Lower lobe of right lung (tissue), 2 donors: ENCODE measurements at regions not wholly inside any gene's neighbourhood (a gene's known extent, or its start where the extent isn't known, plus 50 kb on each side); places are given as distances from the start of the nearest gene placed in this dataset.

Experiments
- ATAC-seq, 2 donors: fragments of 200-7000 bp; cut with Tn5 transposase; one replicate each; pipeline ENCODE4 v1.9.1; 2020 to 2022; ENCODE audit warnings: mild to moderate bottlenecking in 2 of 2, moderate library complexity in 2 of 2
- DNase-seq: peaks from one replicate; pipeline ENCODE4 v3.0.0-alpha.2; 2020
- H3K27ac ChIP-seq: fragments of 200-600 bp; one replicate; pipeline ENCODE4 v1.8.0; 2022
- H3K27me3 ChIP-seq: fragments of 200-600 bp; one replicate; pipeline ENCODE4 v1.8.0; 2022; ENCODE audit warnings: low read depth
- H3K36me3 ChIP-seq: fragments of 200-600 bp; one replicate; pipeline ENCODE4 v1.8.0; 2022; ENCODE audit warnings: mild to moderate bottlenecking
- H3K4me1 ChIP-seq: fragments of 200-600 bp; one replicate; pipeline ENCODE4 v1.8.0; 2022
- H3K4me3 ChIP-seq: fragments of 200-600 bp; one replicate; pipeline ENCODE4 v1.8.0; 2022; ENCODE audit warnings: mild to moderate bottlenecking
- H3K9me3 ChIP-seq: fragments of 200-600 bp; one replicate; pipeline ENCODE4 v1.8.0; 2022
- CTCF ChIP-seq: fragments of 200-600 bp; IDR thresholded peaks from one replicate; pipeline ENCODE4 v1.8.0; 2022; ENCODE audit warnings: antibody characterized with exemption, mild to moderate bottlenecking
- intact Hi-C: fragments of 100-400 bp; cut with DNase I; formaldehyde crosslinking; loops from one replicate; pipeline ENCODE4 v1.11.0; 2022
- donor health status: DM: no; HTN: yes; CAD: no; lungs with severe emphysema.

DNA sequence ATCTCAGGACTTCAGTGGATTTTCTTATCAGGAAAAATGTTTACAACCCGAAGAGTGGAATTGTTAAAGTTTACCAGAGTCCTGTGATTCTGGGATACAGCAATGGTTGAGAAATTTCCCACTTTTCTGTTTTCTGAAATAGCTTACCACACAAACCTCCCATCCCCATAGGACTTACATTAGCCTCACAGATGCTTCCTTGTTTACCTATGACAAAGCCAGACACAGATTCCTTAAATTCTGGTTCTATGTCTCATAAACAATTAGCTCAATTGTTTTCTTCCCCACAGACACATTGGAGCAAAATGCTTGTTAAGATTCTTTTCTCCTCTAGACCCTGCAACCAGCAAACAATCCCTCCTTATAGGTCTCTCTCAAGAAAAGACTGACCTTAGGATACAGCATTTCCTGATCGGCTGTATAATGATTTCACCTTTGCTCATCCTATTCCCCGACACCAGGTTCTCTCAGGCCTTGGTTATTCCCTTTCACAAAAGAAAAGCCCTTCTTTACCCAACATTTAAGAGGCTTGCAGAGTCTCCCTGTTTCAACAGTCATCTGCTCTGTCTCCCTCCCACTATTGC is 886.2 kb downstream of the ARAP2 start:
- ATAC-seq (no peak), DNase-seq (no peak)
- Histone ChIP-seq H3K27ac (no peak overlapping the region), H3K4me3 (no peak overlapping the region), H3K27me3 (no peaks in the 10 kb centered on the region), H3K36me3 (no peaks in the 10 kb centered on the region), H3K4me1 (no peaks in the 10 kb centered on the region), H3K9me3 (peaks cover 4% of the 10 kb centered on the region)
- intact Hi-C loops: no loop called here
- TF ChIP-seq CTCF: no peak

DNA sequence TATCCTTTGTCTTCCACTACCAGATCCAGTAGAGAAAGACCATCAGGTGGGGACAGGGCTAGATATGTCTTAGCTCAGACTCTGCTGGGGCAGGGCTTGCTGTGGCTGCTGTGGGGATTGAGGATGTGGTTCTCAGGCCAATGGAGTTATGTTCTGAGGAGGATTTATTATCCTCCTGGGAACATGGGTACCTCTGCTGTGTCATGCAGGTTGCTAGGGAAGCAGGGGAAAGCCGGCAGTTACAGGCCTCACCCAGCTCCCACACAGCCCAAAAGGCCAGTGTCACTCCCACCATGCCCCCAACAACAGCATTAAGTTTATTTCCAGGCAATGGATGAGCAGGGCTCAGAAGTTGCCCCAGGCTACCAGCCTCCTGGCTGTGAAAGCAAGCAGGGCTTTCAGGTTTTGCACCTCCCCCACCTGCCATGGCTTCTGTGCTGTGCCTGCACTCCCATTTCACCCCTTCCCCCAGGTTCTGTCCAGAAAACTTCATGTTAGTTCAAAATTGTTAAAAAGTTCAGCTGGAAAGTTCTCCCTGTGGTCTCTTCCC is 879.9 kb downstream of the ARAP2 start:
- no peak overlapping the region for H3K4me3 ChIP-seq
- no peak overlapping the region for H3K27ac ChIP-seq
- no peaks in the 10 kb centered on the region for H3K36me3 ChIP-seq
- intact Hi-C loops: no loop called here
- ATAC-seq (no peak), DNase-seq (no peak)
- H3K4me1 ChIP-seq: no peaks in the 10 kb centered on the region
- H3K9me3 ChIP-seq: peaks cover 4% of the 10 kb centered on the region
- no peak for TF ChIP-seq CTCF
- H3K27me3 ChIP-seq: no peaks in the 10 kb centered on the region

- no peak for TF ChIP-seq CTCF
- no peak for DNase-seq
- H3K36me3 ChIP-seq: no peaks in the 10 kb centered on the region
- no peaks in the 10 kb centered on the region for H3K4me1 ChIP-seq
- H3K27me3 ChIP-seq: no peaks in the 10 kb centered on the region
- ATAC-seq: no peak
- H3K27ac ChIP-seq: no peak overlapping the region
- H3K9me3 ChIP-seq: peaks cover 4% of the 10 kb centered on the region
- H3K4me3 ChIP-seq: no peak overlapping the region
- intact Hi-C loops: no loop called here
These were observed 879.1 kb downstream of the ARAP2 start for GRCh38 chr4:35365186-35365585.

DNA sequence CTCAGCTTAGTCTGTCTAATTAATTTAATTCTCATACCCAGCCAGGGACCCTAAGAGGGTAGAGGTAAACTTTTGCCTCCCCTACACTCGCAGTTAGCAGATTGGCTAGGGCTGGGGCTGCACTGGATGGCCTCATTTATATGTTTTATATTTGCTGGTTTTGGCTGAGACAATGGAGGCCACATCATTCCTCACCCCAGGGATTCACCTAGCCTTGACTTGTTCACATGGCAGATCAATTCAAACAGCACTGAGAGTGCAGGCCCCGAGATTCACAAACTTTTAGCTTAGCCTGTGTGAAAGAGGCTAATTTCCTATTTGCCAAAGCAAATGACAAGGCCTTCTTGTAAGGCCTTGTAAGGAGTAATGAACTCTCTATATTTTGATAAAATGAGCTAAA is 844.4 kb downstream of the ARAP2 start:
- Histone ChIP-seq H3K36me3 (no peaks in the 10 kb centered on the region), H3K4me3 (no peak overlapping the region), H3K4me1 (no peaks in the 10 kb centered on the region), H3K27me3 (no peaks in the 10 kb centered on the region), H3K9me3 (no peaks in the 10 kb centered on the region), H3K27ac (no peak overlapping the region)
- DNase-seq (no peak), ATAC-seq (no peak)
- no peak for TF ChIP-seq CTCF
- intact Hi-C loops: no loop called here

- no peak for ATAC-seq
- Histone ChIP-seq H3K27me3 (no peaks in the 10 kb centered on the region), H3K4me3 (no peak overlapping the region), H3K36me3 (no peaks in the 10 kb centered on the region), H3K4me1 (no peaks in the 10 kb centered on the region), H3K27ac (no peak overlapping the region), H3K9me3 (no peaks in the 10 kb centered on the region)
- no peak for DNase-seq
- no peak for TF ChIP-seq CTCF
- intact Hi-C loops: no loop called here
These were observed 821.2 kb downstream of the ARAP2 start for GRCh38 chr4:35423104-35423503.
